ENCODE measurements at regions not wholly inside any gene's neighbourhood (a gene's known extent, or its start where the extent isn't known, plus 50 kb on each side); places are given as distances from the start of the nearest gene placed in this dataset.

- 82% methylated on average over 3 of the region's 3 CpGs; no CpG with 5 or more reads in 1 of the 2 experiments for WGBS, 2 experiments (ENCODE audit: extremely low coverage in 1 of 2, insufficient coverage in 1 of 2, insufficient read length in 1 of 2, insufficient replicate concordance in 2 of 2, low coverage in 1 of 2, low lambda C conversion rate in 2 of 2, missing lambda C conversion rate in 1 of 2)
- Histone ChIP-seq H2BK120ac (replicated peaks; ENCODE audit: low read depth, low read length) (no peak overlapping the region), H3K9me3 (ENCODE audit: insufficient read depth in 2 of 2, low read depth in 1 of 2, low read length in 1 of 2) (no peaks in the 10 kb centered on the region), H2BK5ac (ENCODE audit: low read depth, low read length) (no peak overlapping the region), H2AFZ (ENCODE audit: low read length) (no peak overlapping the region), H3K79me1 (ENCODE audit: low read depth, low read length) (no peaks in the 10 kb centered on the region), H2BK12ac (ENCODE audit: low read depth, low read length) (no peak overlapping the region), H2BK15ac (ENCODE audit: low read length) (no peak overlapping the region), H3K23ac (ENCODE audit: insufficient read length) (no peak overlapping the region), H3K4ac (replicated peaks; ENCODE audit: insufficient read length, low read depth, low read length) (no peak overlapping the region), H4K8ac (ENCODE audit: extremely low read depth, insufficient read depth, low read length) (no peak overlapping the region), H3K27me3 (replicated peaks in 1 of 4; ENCODE audit: control insufficient read depth in 3 of 4, extremely low read depth in 1 of 4, insufficient read depth in 3 of 4, low read length in 3 of 4) (no peaks in the 10 kb centered on the region), H3K27ac (ENCODE audit: low read depth, low read length) (no peak overlapping the region), H3K4me2 (ENCODE audit: insufficient read depth in 1 of 2, low read depth in 2 of 2, low read length in 2 of 2) (no peak overlapping the region), H4K5ac (ENCODE audit: insufficient read length, low read depth, low read length) (no peak overlapping the region), H3K4me1 (replicated peaks in 1 of 4; ENCODE audit: control insufficient read depth in 3 of 4, insufficient read depth in 4 of 4, low read length in 3 of 4) (no peaks in the 10 kb centered on the region), H3K14ac (ENCODE audit: insufficient read length) (no peak overlapping the region), H3K23me2 (ENCODE audit: low read depth, low read length) (no peaks in the 10 kb centered on the region), H3K36me3 (ENCODE audit: control insufficient read depth in 2 of 4, insufficient read depth in 4 of 4, low read length in 3 of 4) (no peaks in the 10 kb centered on the region), H3K56ac (replicated peaks; ENCODE audit: insufficient read length, low read depth, low read length) (no peak overlapping the region), H3K9ac (replicated peaks in 1 of 4; ENCODE audit: extremely low read depth in 1 of 4, low read depth in 3 of 4, low read length in 3 of 4) (no peak overlapping the region), H4K20me1 (replicated peaks in 1 of 2; ENCODE audit: control insufficient read depth in 1 of 2, insufficient read depth in 2 of 2, low read length in 2 of 2) (no peaks in the 10 kb centered on the region), H3K4me3 (ENCODE audit: extremely low read depth in 1 of 4, insufficient read depth in 2 of 4, low read depth in 3 of 4, low read length in 4 of 4) (no peak overlapping the region), H3K18ac (ENCODE audit: extremely low read depth, low read length) (no peak overlapping the region), H2BK20ac (ENCODE audit: low read length) (no peak overlapping the region), H2AK5ac (ENCODE audit: low read depth, low read length) (no peak overlapping the region), H4K91ac (replicated peaks; ENCODE audit: insufficient read length, low read length) (no peak overlapping the region), H3K79me2 (ENCODE audit: control insufficient read depth in 1 of 2, insufficient read depth in 2 of 2, low read length in 2 of 2) (no peaks in the 10 kb centered on the region)
- ChIA-PET POLR2A (ENCODE audit: partially characterized antibody) (no interaction called here), CTCF (ENCODE audit: partially characterized antibody) (no interaction called here)
- FAIRE-seq (no peak), DNase-seq (ENCODE audit: low read depth in 1 of 2, low spot score in 2 of 2) (no peak)
- TF ChIP-seq, protein P1, sequence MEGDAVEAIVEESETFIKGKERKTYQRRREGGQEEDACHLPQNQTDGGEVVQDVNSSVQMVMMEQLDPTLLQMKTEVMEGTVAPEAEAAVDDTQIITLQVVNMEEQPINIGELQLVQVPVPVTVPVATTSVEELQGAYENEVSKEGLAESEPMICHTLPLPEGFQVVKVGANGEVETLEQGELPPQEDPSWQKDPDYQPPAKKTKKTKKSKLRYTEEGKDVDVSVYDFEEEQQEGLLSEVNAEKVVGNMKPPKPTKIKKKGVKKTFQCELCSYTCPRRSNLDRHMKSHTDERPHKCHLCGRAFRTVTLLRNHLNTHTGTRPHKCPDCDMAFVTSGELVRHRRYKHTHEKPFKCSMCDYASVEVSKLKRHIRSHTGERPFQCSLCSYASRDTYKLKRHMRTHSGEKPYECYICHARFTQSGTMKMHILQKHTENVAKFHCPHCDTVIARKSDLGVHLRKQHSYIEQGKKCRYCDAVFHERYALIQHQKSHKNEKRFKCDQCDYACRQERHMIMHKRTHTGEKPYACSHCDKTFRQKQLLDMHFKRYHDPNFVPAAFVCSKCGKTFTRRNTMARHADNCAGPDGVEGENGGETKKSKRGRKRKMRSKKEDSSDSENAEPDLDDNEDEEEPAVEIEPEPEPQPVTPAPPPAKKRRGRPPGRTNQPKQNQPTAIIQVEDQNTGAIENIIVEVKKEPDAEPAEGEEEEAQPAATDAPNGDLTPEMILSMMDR (IDR thresholded peaks at IDR 0.05; ENCODE audit: control extremely low read depth in 1 of 3, insufficient read depth in 1 of 3, low read depth in 1 of 3, low read length in 3 of 3) = no peak
- no peak for TF ChIP-seq JUND (IDR thresholded peaks at IDR 0.05; ENCODE audit: low read length)
- TF ChIP-seq TCF12 (IDR thresholded peaks at IDR 0.05; ENCODE audit: low read depth, low read length) = no peak
- no peak for TF ChIP-seq TAF1 (IDR thresholded peaks at IDR 0.05; ENCODE audit: low read depth, low read length)
- TF ChIP-seq TBP (IDR thresholded peaks at IDR 0.05; ENCODE audit: low read depth, low read length) = no peak
- no peak for TF ChIP-seq TEAD4 (IDR thresholded peaks at IDR 0.05; ENCODE audit: low read depth, low read length)
- TF ChIP-seq PHF8 (conservative IDR thresholded peaks at IDR 0.05; ENCODE audit: low read depth, low read length) = no peak
- no peak for TF ChIP-seq MAFK (IDR thresholded peaks at IDR 0.05; ENCODE audit: low read depth, low read length)
- TF ChIP-seq SIX5 (IDR thresholded peaks at IDR 0.05; ENCODE audit: low read depth, low read length) = no peak
- no peak for TF ChIP-seq CHD2 (IDR thresholded peaks at IDR 0.05; ENCODE audit: low read length)
- no peak for TF ChIP-seq POU5F1 (IDR thresholded peaks at IDR 0.05; ENCODE audit: low read depth, low read length)
- TF ChIP-seq SAP30 (IDR thresholded peaks at IDR 0.05; ENCODE audit: insufficient read depth, insufficient replicate concordance, low read length) = no peak
- TF ChIP-seq E2F6 (IDR thresholded peaks at IDR 0.05) = no peak
These were observed 360.1 kb downstream of the TNS3 start for GRCh38 chr7:47221826-47222225.

All from H1 (cell line).